ENCODE measurements at regions not wholly inside any gene's neighbourhood (a gene's known extent, or its start where the extent isn't known, plus 50 kb on each side); places are given as distances from the start of the nearest gene placed in this dataset.

- H3K4me3 ChIP-seq (ENCODE audit: low read depth, low read length) = no peak overlapping the region
- TF ChIP-seq CTCF (IDR thresholded peaks at IDR 0.05; ENCODE audit: borderline replicate concordance, insufficient read depth, low read depth, low read length) = no peak
Measured at GRCh38 chr6:20279051-20279450, 66.8 kb upstream of the MBOAT1 start.

- no peak overlapping the region for H3K4me3 ChIP-seq (ENCODE audit: low read depth, low read length)
- TF ChIP-seq CTCF (IDR thresholded peaks at IDR 0.05; ENCODE audit: borderline replicate concordance, insufficient read depth, low read depth, low read length) = no peak
Measured at GRCh38 chr6:20279608-20280287, 67.5 kb upstream of the MBOAT1 start.

- no peak for TF ChIP-seq CTCF (IDR thresholded peaks at IDR 0.05; ENCODE audit: borderline replicate concordance, insufficient read depth, low read depth, low read length)
Measured at GRCh38 chr6:20280288-20280621, 68.0 kb upstream of the MBOAT1 start.

GRCh38 chr6:20284672-20285071 is 72.4 kb upstream of the MBOAT1 start:
- TF ChIP-seq CTCF (IDR thresholded peaks at IDR 0.05; ENCODE audit: borderline replicate concordance, insufficient read depth, low read depth, low read length) = no peak
- no peak overlapping the region for H3K4me3 ChIP-seq (ENCODE audit: low read depth, low read length)

More at GRCh38 chr6:20280288-20280621, 68.0 kb upstream of the MBOAT1 start:
- H3K4me3 ChIP-seq (ENCODE audit: low read depth, low read length) = no peak overlapping the region

GRCh38 chr6:20286968-20287565 is 74.8 kb upstream of the MBOAT1 start:
- no peak overlapping the region for H3K4me3 ChIP-seq (ENCODE audit: low read depth, low read length)
- TF ChIP-seq CTCF (IDR thresholded peaks at IDR 0.05; ENCODE audit: borderline replicate concordance, insufficient read depth, low read depth, low read length) = no peak

GRCh38 chr6:20291764-20292580 is 79.7 kb upstream of the MBOAT1 start:
- TF ChIP-seq CTCF (IDR thresholded peaks at IDR 0.05; ENCODE audit: borderline replicate concordance, insufficient read depth, low read depth, low read length) = peak; percentile 73
- H3K4me3 ChIP-seq (ENCODE audit: low read depth, low read length) = no peak overlapping the region
